H9 (cell line): ENCODE measurements at regions not wholly inside any gene's neighbourhood (a gene's known extent, or its start where the extent isn't known, plus 50 kb on each side); places are given as distances from the start of the nearest gene placed in this dataset.

Source experiments
- DNase-seq: peaks from one replicate; pipeline ENCODE4 v3.0.0-alpha.2; 2017
- H2AFZ ChIP-seq: one replicate; pipeline ENCODE4 v1.6.1; 2013; ENCODE audit warnings: mild to moderate bottlenecking, low read length, control low read depth, moderate library complexity
- H2AK5ac ChIP-seq: 2 replicates; pipeline ENCODE4 v1.6.1; 2013; ENCODE audit warnings: low read length, control low read depth, mixed read lengths; ENCODE audit not compliant: insufficient read length
- H2BK120ac ChIP-seq: one replicate; pipeline ENCODE4 v1.6.1; 2013; ENCODE audit warnings: low read depth, mild to moderate bottlenecking, low read length, control low read depth, inconsistent platforms; ENCODE audit not compliant: poor library complexity, severe bottlenecking
- H2BK12ac ChIP-seq: 2 replicates; pipeline ENCODE4 v1.6.1; 2013; ENCODE audit warnings: low read length, control low read depth, mixed read lengths, low read depth; ENCODE audit not compliant: insufficient read length
- H2BK15ac ChIP-seq: 2 replicates; pipeline ENCODE4 v1.6.1; 2013; ENCODE audit warnings: low read depth, low read length, control low read depth
- H2BK20ac ChIP-seq: one replicate; pipeline ENCODE4 v1.6.1; 2013; ENCODE audit warnings: low read depth, mild to moderate bottlenecking, low read length, control low read depth, inconsistent platforms; ENCODE audit not compliant: poor library complexity, severe bottlenecking
- H2BK5ac ChIP-seq: 2 replicates; pipeline ENCODE4 v1.6.1; 2013; ENCODE audit warnings: low read length, control low read depth, mixed read lengths; ENCODE audit not compliant: insufficient read length
- H3K14ac ChIP-seq: 2 replicates; pipeline ENCODE4 v1.6.1; 2013; ENCODE audit warnings: low read length, control low read depth; ENCODE audit not compliant: insufficient read depth
- H3K18ac ChIP-seq: 2 replicates; pipeline ENCODE4 v1.6.1; 2013; ENCODE audit warnings: low read depth, mild to moderate bottlenecking, mixed read lengths, low read length, control low read depth; ENCODE audit not compliant: insufficient read length
- H3K23ac ChIP-seq: 2 replicates; pipeline ENCODE4 v1.6.1; 2013; ENCODE audit warnings: low read length, control low read depth, mixed read lengths, low read depth; ENCODE audit not compliant: insufficient read length
- H3K23me2 ChIP-seq: 2 replicates; pipeline ENCODE4 v1.6.1; 2013; ENCODE audit warnings: low read depth, mild to moderate bottlenecking, mixed read lengths, low read length, control low read depth; ENCODE audit not compliant: insufficient read length, poor library complexity, severe bottlenecking
- H3K27ac ChIP-seq: 2 replicates; pipeline ENCODE4 v1.5.1; 2013; ENCODE audit warnings: low read length, control low read depth, mixed read lengths, low read depth; ENCODE audit not compliant: insufficient read length
- H3K27me3 ChIP-seq: 2 replicates; pipeline ENCODE4 v1.6.1; 2013; ENCODE audit warnings: low read length, control low read depth, inconsistent platforms; ENCODE audit not compliant: insufficient read depth
- H3K4ac ChIP-seq: 2 replicates; pipeline ENCODE4 v1.6.1; 2013; ENCODE audit warnings: low read depth, mild to moderate bottlenecking, control low read depth, inconsistent platforms, low read length, moderate library complexity
- H3K4me1 ChIP-seq: 2 replicates; pipeline ENCODE4 v1.6.1; 2013; ENCODE audit warnings: low read length, control low read depth, inconsistent platforms; ENCODE audit not compliant: insufficient read depth
- H3K4me2 ChIP-seq: 2 replicates; pipeline ENCODE4 v1.6.1; 2013; ENCODE audit warnings: low read length, control low read depth, mixed read lengths; ENCODE audit not compliant: insufficient read length, insufficient read depth
- H3K56ac ChIP-seq: 2 replicates; pipeline ENCODE4 v1.6.1; 2013; ENCODE audit warnings: low read depth, mild to moderate bottlenecking, mixed read lengths, low read length, control low read depth; ENCODE audit not compliant: insufficient read length
- H3K79me1 ChIP-seq: 2 replicates; pipeline ENCODE4 v1.6.1; 2013; ENCODE audit warnings: low read depth, mild to moderate bottlenecking, moderate library complexity, low read length, control low read depth, inconsistent platforms; ENCODE audit not compliant: insufficient read depth, poor library complexity, severe bottlenecking
- H3K79me2 ChIP-seq: 2 replicates; pipeline ENCODE4 v1.6.1; 2013; ENCODE audit warnings: low read length, control low read depth, inconsistent platforms; ENCODE audit not compliant: insufficient read depth
- H3K9ac ChIP-seq: 2 replicates; pipeline ENCODE4 v1.6.1; 2013; ENCODE audit warnings: low read length, control low read depth, mixed read lengths; ENCODE audit not compliant: insufficient read length; ENCODE audit errors: extremely low read depth
- H3K9me3 ChIP-seq: one replicate; pipeline ENCODE4 v1.6.1; 2013; ENCODE audit warnings: low read depth, low read length, inconsistent platforms; ENCODE audit not compliant: control insufficient read depth
- H3T11ph ChIP-seq: one replicate; pipeline ENCODE4 v1.6.1; 2013; ENCODE audit warnings: mild to moderate bottlenecking, low read length, control low read depth, inconsistent platforms
- H4K20me1 ChIP-seq: one replicate; pipeline ENCODE4 v1.6.1; 2013; ENCODE audit not compliant: control insufficient read depth, insufficient read length, insufficient read depth
- H4K5ac ChIP-seq: 2 replicates; pipeline ENCODE4 v1.6.1; 2013; ENCODE audit warnings: low read depth, mild to moderate bottlenecking, mixed read lengths, low read length, control low read depth; ENCODE audit not compliant: insufficient read length
- H4K8ac ChIP-seq: replicated peaks from 2 replicates; pipeline ENCODE4 v1.6.1; 2013; ENCODE audit warnings: low read length, control low read depth, mixed read lengths, low read depth; ENCODE audit not compliant: insufficient read length
- H4K91ac ChIP-seq: 2 replicates; pipeline ENCODE4 v1.6.1; 2013; ENCODE audit warnings: low read depth, mild to moderate bottlenecking, moderate library complexity, mixed read lengths, low read length, control low read depth; ENCODE audit not compliant: insufficient read length
- H3K27ac Mint-ChIP-seq, 3 experiments: 2 replicates in 2 of 3; 3 replicates in 1 of 3; pipeline ENCODE4 v1.8.0; 2020 to 2021; ENCODE audit warnings: mixed read lengths in 3 of 3, mild to moderate bottlenecking in 1 of 3, moderate library complexity in 1 of 3
- H3K27me3 Mint-ChIP-seq: 2 replicates; pipeline ENCODE4 v1.8.0; 2021; ENCODE audit warnings: low read depth, mild to moderate bottlenecking, moderate library complexity, mixed read lengths
- H3K36me3 Mint-ChIP-seq, 3 experiments: 2 replicates in 2 of 3; 3 replicates in 1 of 3; pipeline ENCODE4 v1.8.0; 2020 to 2021; ENCODE audit warnings: low read depth in 3 of 3, mixed read lengths in 3 of 3; ENCODE audit not compliant: insufficient read depth in 1 of 3
- H3K4me1 Mint-ChIP-seq, 2 experiments: 2 replicates each; pipeline ENCODE4 v1.8.0; 2020; ENCODE audit warnings: mixed read lengths in 2 of 2
- H3K4me3 Mint-ChIP-seq, 2 experiments: 2 replicates in 1 of 2; 3 replicates in 1 of 2; pipeline ENCODE4 v1.8.0; 2020 to 2021; ENCODE audit warnings: mild to moderate bottlenecking in 2 of 2, mixed read lengths in 2 of 2, moderate library complexity in 1 of 2
- H3K9me3 Mint-ChIP-seq, 2 experiments: 2 replicates in 1 of 2; 3 replicates in 1 of 2; pipeline ENCODE4 v1.8.0; 2020; ENCODE audit warnings: mild to moderate bottlenecking in 2 of 2, mixed read lengths in 2 of 2, moderate library complexity in 1 of 2
- CTCF ChIP-seq: fragments of 200-600 bp; sonication (generic); conservative IDR thresholded peaks from 3 replicates; pipeline ENCODE4 v1.8.0; 2021; ENCODE audit warnings: antibody characterized with exemption, mild to moderate bottlenecking
- WGBS: extraction: QIAGEN DNeasy Blood & Tissue Kit; methylation state at CpG from one replicate; pipeline ENCODE4 v1.1.7; 2013; ENCODE audit warnings: missing lambda C conversion rate, low lambda C conversion rate, mixed read lengths; ENCODE audit not compliant: insufficient read length; ENCODE audit errors: extremely low coverage; 5-methylcytosine and 5-hydroxymethylcytosine counted together

GRCh38 chrX:23133551-23133950, 133.8 kb downstream of the DDX53 start:
- Mint-ChIP-seq H3K36me3 (peaks cover 2 to 14% (median 10%) of the 10 kb centered on the region in 3 experiments; a peak in 5 of 7 replicates), H3K4me1 (peaks cover 53 to 58% of the 10 kb centered on the region in 2 experiments), H3K27me3 (no peaks in the 10 kb centered on the region), H3K27ac (0 out of 7 replicates have a peak overlapping the region, but pooled peaks of 1 of the 3 experiments have one; percentile 45), H3K9me3 (peaks cover 12 to 43% of the 10 kb centered on the region in 2 experiments), H3K4me3 (no peak overlapping the region)
- Histone ChIP-seq H3K56ac (no peak overlapping the region), H3K4ac (no peak overlapping the region), H3K23ac (no peak overlapping the region), H3K9me3 (no peaks in the 10 kb centered on the region), H3K23me2 (no peaks in the 10 kb centered on the region), H3K4me1 (peaks cover 4% of the 10 kb centered on the region; the same call in 1 of the 2 replicates), H3K27ac (no peak overlapping the region), H3K79me1 (no peaks in the 10 kb centered on the region), H3K27me3 (no peaks in the 10 kb centered on the region), H3K14ac (no peak overlapping the region), H4K5ac (no peak overlapping the region), H4K8ac (no peak overlapping the region), H4K20me1 (no peaks in the 10 kb centered on the region), H2AFZ (no peak overlapping the region), H3K4me2 (no peak overlapping the region), H3K9ac (no peak overlapping the region), H2BK20ac (no peak overlapping the region), H3T11ph (no peak overlapping the region), H3K18ac (no peak overlapping the region), H2BK12ac (no peak overlapping the region), H4K91ac (no peak overlapping the region), H3K79me2 (no peaks in the 10 kb centered on the region), H2BK5ac (no peak overlapping the region), H2BK120ac (no peak overlapping the region), H2BK15ac (no peak overlapping the region), H2AK5ac (no peak overlapping the region)
- TF ChIP-seq CTCF: no peak
- DNase-seq: no peak
- WGBS: 100% methylated on average over 2 of the region's 8 CpGs
